T47D (cell line): ENCODE measurements at regions not wholly inside any gene's neighbourhood (a gene's known extent, or its start where the extent isn't known, plus 50 kb on each side); places are given as distances from the start of the nearest gene placed in this dataset.

Experiments
- DNase-seq, 2 experiments: peaks; one replicate each; pipeline versions ENCODE4 v3.0.0 to v3.0.0-alpha.2; 2011 to 2012; ENCODE audit warnings: low read depth in 1 of 2, low spot score in 1 of 2
- JUND ChIP-seq: IDR thresholded peaks from 2 replicates; pipeline ENCODE4 v1.6.1; 2012; ENCODE audit warnings: low read depth
- in situ Hi-C: cut with HindIII; loops from 2 replicates; pipeline ENCODE4 v1.10.0; 2016; ENCODE audit warnings: low sequenced_read_pairs, low pct_unique_long_range_greater_than_20kb

- in situ Hi-C loops: no loop called here
- DNase-seq: no peak
- no peak for TF ChIP-seq JUND
Measured at GRCh38 chr9:21750021-21750735, 52.3 kb upstream of the MTAP start.

GRCh38 chr9:21751998-21752397 lies 50.4 kb upstream of the MTAP start:
- in situ Hi-C loops: no loop called here
- no peak for TF ChIP-seq JUND
- no peak for DNase-seq
